Dendritic cell treated with granulocyte-macrophage colony-stimulating factor and Interleukin-4, amounts not matched to agents 40 ng/mL and 50 ng/mL, for 4 days (primary cell): ENCODE measurements at regions not wholly inside any gene's neighbourhood (a gene's known extent, or its start where the extent isn't known, plus 50 kb on each side); places are given as distances from the start of the nearest gene placed in this dataset.

ENCODE experiments used
- H3K27ac Mint-ChIP-seq: one replicate; pipeline ENCODE4 v1.8.0; 2022; ENCODE audit warnings: mild to moderate bottlenecking, mixed read lengths
- H3K27me3 Mint-ChIP-seq: one replicate; pipeline ENCODE4 v1.8.0; 2022; ENCODE audit warnings: mild to moderate bottlenecking, mixed read lengths
- H3K36me3 Mint-ChIP-seq: one replicate; pipeline ENCODE4 v1.8.0; 2022; ENCODE audit warnings: low read depth, mixed read lengths
- H3K4me1 Mint-ChIP-seq: one replicate; pipeline ENCODE4 v1.8.0; 2022; ENCODE audit warnings: low read depth, mixed read lengths
- H3K4me3 Mint-ChIP-seq: one replicate; pipeline ENCODE4 v1.8.0; 2022; ENCODE audit warnings: mild to moderate bottlenecking, moderate library complexity, mixed read lengths
- H3K9me3 Mint-ChIP-seq: one replicate; pipeline ENCODE4 v1.8.0; 2022; ENCODE audit warnings: mixed read lengths
- intact Hi-C: fragments of 100-400 bp; cut with micrococcal nuclease; formaldehyde crosslinking; loops from one replicate; pipeline ENCODE4 v1.15.0; 2022

DNA sequence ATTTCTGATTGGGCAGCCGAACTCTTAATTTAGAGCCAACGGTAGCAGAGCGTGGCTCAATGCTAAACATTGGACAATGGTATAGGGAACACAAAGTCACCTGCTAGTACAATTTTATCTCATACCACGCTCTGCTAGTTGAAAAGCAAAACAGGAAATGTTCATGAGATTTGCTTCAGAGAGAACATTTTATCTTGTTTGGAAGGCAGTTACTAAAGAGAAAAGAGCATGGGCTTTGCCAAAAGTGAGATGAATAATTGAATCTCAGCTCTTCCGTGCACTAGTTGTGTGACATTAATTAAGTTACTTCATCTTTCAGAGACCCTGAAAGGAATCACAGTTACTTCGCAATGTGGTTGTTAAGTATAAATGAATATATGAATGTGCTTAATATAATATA, 161.5 kb upstream of the FAM13C start:
- intact Hi-C loops = no loop called here
- no peaks in the 10 kb centered on the region for H3K27me3 Mint-ChIP-seq
- no peaks in the 10 kb centered on the region for H3K9me3 Mint-ChIP-seq
- no peak overlapping the region for H3K4me3 Mint-ChIP-seq
- no peaks in the 10 kb centered on the region for H3K36me3 Mint-ChIP-seq
- no peak overlapping the region for H3K27ac Mint-ChIP-seq
- no peaks in the 10 kb centered on the region for H3K4me1 Mint-ChIP-seq

DNA sequence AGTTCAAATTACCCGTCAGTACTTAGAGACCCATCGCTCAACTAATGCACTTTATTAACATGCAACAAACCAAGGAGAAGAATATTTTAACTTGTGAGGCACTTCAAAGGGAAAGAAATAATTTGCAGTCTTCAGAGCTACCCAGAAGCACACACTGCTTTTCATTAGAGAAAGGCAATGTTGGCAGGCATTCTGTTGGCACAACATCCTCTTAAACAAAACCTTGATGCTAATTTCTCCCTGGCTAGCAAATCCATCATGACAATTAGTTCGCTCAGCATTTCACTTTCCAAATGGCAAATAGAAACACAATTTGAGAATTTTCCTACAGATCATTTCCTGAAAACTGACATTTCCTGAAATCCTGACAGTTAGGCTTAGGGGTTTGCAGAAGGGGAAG, 155.6 kb upstream of the FAM13C start:
- intact Hi-C loops = no loop called here
- H3K36me3 Mint-ChIP-seq = no peaks in the 10 kb centered on the region
- no peaks in the 10 kb centered on the region for H3K4me1 Mint-ChIP-seq
- H3K9me3 Mint-ChIP-seq = no peaks in the 10 kb centered on the region
- no peak overlapping the region for H3K27ac Mint-ChIP-seq
- H3K4me3 Mint-ChIP-seq = no peak overlapping the region
- H3K27me3 Mint-ChIP-seq = no peaks in the 10 kb centered on the region

DNA sequence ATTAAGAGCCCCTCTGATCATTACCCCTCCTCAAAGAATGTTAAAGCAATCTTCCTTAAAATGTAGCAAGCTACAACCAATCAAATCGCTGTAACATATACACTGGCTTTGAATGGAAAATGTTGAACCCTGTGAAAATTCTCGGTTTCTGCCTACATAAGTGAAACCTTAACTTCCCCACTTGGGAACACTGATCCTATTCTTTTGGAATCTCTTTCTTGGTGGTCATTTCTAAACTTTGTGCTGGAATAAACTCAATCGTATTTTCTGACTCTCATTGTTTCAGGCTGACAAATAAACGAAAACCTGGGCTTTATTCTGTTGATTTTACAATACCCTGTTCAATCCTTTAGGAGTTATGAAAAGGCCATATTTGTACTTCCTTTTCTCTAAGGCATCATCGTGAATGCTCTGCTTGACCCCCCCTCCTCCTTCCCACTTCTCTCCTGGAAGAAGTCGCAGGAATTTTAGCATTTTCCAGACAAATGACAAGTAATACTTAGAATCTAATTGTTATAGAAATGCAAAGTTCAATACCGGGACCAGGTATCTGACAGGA, 155.1 kb upstream of the FAM13C start:
- intact Hi-C loops = no loop called here

DNA sequence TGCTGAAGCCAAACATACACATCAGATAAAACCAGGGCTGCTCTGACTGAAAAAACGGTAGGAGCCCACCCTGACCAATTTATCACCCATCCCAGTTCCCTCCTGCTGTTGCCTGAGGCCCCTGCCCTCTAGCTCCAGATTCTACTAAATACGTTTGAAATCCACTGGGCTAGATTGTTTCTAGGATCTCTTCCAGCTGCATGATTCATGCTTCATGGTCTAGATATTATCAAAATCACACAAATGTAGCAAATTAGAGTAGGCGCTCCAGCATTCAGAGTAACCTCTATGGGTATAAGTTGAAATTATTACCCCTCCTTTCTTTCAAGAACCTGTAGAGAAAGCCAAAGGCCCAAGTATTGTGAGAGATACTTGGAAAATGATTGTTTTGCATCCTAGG, 151.2 kb upstream of the FAM13C start:
- H3K27me3 Mint-ChIP-seq = no peaks in the 10 kb centered on the region
- no peaks in the 10 kb centered on the region for H3K9me3 Mint-ChIP-seq
- H3K4me1 Mint-ChIP-seq = no peaks in the 10 kb centered on the region
- no peak overlapping the region for H3K27ac Mint-ChIP-seq
- H3K4me3 Mint-ChIP-seq = no peak overlapping the region
- intact Hi-C loops = no loop called here
- no peaks in the 10 kb centered on the region for H3K36me3 Mint-ChIP-seq

More for the DNA sequence above, 155.1 kb upstream of the FAM13C start:
- H3K27me3 Mint-ChIP-seq = no peaks in the 10 kb centered on the region
- no peak overlapping the region for H3K4me3 Mint-ChIP-seq
- no peaks in the 10 kb centered on the region for H3K36me3 Mint-ChIP-seq
- no peaks in the 10 kb centered on the region for H3K9me3 Mint-ChIP-seq
- no peaks in the 10 kb centered on the region for H3K4me1 Mint-ChIP-seq
- H3K27ac Mint-ChIP-seq = no peak overlapping the region

DNA sequence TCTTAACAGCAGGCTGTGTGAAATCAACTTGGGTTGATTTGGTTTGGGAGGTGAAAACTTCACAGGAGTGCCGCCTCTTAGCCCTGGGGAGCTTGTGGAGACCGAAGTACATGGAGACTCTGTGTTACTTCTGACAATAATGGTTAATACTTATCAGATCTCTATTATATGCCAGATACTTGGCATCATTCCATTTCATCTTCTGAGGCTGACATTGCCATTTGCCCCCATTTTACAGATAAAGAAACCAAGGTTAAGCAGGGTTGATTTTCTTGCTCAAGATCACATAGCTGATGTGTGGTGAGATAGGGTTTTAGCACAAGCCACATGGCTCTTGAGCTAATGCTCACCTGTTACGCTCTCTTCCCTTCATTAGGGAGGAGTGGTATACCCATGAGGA, 150.6 kb upstream of the FAM13C start:
- Mint-ChIP-seq H3K9me3 (no peaks in the 10 kb centered on the region), H3K4me3 (no peak overlapping the region)

DNA sequence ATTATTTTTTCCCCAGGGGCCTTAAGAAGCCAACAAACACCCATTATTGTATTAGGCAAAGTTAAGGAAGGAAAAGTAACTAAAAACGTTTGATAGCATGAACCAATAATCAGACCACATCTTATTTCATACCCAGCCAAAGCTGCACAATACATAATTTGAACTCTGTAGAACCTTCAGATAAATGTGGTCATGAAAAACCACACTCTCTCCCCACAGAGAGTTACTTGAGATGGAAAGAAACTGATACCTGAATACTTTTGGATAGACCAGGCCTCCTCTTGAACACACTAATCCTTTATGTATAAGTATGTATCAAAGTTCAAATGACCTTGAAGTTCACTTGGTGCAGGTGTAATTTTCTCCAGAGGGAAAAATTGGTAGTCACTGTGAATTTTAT, 146.6 kb upstream of the FAM13C start:
- H3K4me3 Mint-ChIP-seq = no peak overlapping the region
- intact Hi-C loops = no loop called here
- no peaks in the 10 kb centered on the region for H3K9me3 Mint-ChIP-seq
- H3K27ac Mint-ChIP-seq = no peak overlapping the region
- no peaks in the 10 kb centered on the region for H3K4me1 Mint-ChIP-seq
- no peaks in the 10 kb centered on the region for H3K36me3 Mint-ChIP-seq
- no peaks in the 10 kb centered on the region for H3K27me3 Mint-ChIP-seq

More for the DNA sequence above, 150.6 kb upstream of the FAM13C start:
- no peaks in the 10 kb centered on the region for H3K27me3 Mint-ChIP-seq
- H3K27ac Mint-ChIP-seq = no peak overlapping the region
- H3K4me1 Mint-ChIP-seq = no peaks in the 10 kb centered on the region
- intact Hi-C loops = no loop called here
- no peaks in the 10 kb centered on the region for H3K36me3 Mint-ChIP-seq

DNA sequence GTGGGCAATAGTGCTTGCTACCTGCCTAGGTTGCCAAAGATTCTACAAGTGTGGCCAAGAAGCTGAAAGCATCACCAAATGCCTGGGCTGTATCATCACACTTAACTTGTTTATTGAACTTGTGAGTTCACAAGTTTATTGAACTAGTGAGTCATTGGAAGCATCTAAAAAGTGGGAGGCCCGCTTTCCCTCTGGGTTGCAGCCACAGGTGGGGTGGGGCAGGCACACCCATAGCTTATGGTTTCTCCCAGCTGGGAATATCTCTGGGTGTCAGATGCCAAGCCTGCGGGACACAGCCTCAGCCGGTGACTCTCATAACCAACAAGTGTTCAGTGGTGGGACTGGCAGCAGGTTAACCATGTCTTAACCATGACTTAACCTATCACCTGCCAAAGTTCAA, 145.9 kb upstream of the FAM13C start:
- Mint-ChIP-seq H3K9me3 (no peaks in the 10 kb centered on the region), H3K27ac (no peak overlapping the region), H3K4me3 (no peak overlapping the region), H3K27me3 (no peaks in the 10 kb centered on the region), H3K4me1 (no peaks in the 10 kb centered on the region), H3K36me3 (no peaks in the 10 kb centered on the region)
- intact Hi-C loops = no loop called here

DNA sequence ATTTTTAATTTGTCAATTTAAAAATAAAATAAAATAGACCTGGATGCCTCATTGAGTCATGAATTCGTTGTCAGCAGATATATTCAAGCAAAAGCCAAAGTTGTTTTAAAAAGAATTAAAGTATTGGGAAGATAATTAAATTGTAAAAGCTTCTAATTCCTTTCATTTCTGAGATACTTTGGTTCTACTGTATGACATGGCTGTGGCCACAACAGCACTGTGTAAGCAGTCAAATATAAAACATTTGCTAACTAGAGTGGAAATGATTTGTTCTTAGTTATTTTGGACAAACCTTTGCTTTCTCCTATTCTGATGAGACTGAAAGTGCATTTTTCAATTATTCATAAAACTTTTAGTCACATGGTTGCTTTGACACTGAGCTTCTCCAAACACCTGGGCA, 143.6 kb upstream of the FAM13C start:
- H3K27ac Mint-ChIP-seq = no peak overlapping the region
- H3K9me3 Mint-ChIP-seq = peaks cover 11% of the 10 kb centered on the region
- no peak overlapping the region for H3K4me3 Mint-ChIP-seq
- no peaks in the 10 kb centered on the region for H3K27me3 Mint-ChIP-seq
- no peaks in the 10 kb centered on the region for H3K36me3 Mint-ChIP-seq
- intact Hi-C loops = no loop called here
- H3K4me1 Mint-ChIP-seq = no peaks in the 10 kb centered on the region

DNA sequence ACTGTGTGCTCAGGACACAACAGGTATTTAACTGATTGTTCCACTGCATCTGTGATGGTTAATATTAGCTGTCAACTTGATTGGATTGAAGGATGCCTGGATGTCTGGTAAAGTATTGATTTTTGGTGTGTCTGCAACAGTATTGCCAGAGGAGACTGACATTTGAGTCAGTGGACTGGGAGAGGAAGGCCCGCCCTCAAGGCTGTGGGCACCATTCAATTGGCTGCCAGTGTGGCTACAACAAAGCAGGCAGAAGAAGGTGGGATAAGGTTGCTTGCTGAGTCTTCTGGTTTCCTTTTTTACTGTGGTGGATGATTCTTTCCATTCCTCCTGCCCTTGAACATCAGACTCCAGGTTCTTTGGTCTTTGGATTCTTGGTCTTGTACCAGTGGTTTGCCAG, 137.1 kb upstream of the FAM13C start:
- Mint-ChIP-seq H3K36me3 (no peaks in the 10 kb centered on the region), H3K27me3 (no peaks in the 10 kb centered on the region), H3K9me3 (peaks cover 53% of the 10 kb centered on the region), H3K4me1 (no peaks in the 10 kb centered on the region), H3K27ac (no peak overlapping the region), H3K4me3 (no peak overlapping the region)
- intact Hi-C loops = no loop called here

DNA sequence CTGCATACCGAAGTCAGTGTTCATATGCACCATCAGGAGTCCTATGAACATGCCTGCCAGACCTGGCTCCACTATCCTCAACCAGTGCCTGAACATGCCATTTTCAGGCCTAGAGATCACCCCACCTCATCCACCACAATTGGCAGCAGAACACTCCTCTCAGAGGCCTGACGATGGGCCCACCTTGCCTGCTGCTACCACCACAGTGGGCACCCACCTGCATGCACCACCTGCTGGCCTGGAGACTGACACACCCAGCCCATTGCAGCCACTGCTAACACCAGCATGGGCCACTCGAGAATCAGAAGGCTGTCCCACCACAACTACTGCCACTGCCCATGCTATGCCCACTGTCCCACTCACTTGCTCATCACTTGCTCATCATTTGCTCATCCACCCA, 130.7 kb upstream of the FAM13C start:
- Mint-ChIP-seq H3K27ac (no peak overlapping the region), H3K9me3 (peaks cover 57% of the 10 kb centered on the region), H3K4me1 (no peaks in the 10 kb centered on the region), H3K4me3 (no peak overlapping the region), H3K36me3 (no peaks in the 10 kb centered on the region), H3K27me3 (no peaks in the 10 kb centered on the region)
- intact Hi-C loops = no loop called here

DNA sequence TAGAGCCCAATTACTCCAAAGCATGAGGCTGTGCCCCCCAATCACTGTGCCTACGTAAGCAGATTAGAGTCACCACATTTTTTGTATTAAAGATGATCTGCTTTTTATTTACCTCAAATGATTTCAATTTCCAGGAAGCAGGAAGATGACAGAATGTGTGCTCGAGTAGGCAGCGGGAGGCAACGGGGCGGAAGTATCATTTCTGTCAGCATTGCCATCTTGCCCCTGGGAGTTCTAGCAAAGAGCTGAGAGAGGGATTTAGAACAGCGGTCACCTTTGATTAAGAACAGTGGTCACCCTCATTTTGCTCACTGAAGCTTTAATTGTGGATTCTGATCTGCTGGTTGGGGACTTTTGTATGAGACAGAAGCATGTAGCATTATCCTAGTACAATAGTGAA, 117.1 kb upstream of the FAM13C start:
- Mint-ChIP-seq H3K36me3 (no peaks in the 10 kb centered on the region), H3K9me3 (peaks cover 14% of the 10 kb centered on the region), H3K27ac (no peak overlapping the region), H3K4me1 (no peaks in the 10 kb centered on the region), H3K27me3 (no peaks in the 10 kb centered on the region), H3K4me3 (no peak overlapping the region)
- intact Hi-C loops = no loop called here

DNA sequence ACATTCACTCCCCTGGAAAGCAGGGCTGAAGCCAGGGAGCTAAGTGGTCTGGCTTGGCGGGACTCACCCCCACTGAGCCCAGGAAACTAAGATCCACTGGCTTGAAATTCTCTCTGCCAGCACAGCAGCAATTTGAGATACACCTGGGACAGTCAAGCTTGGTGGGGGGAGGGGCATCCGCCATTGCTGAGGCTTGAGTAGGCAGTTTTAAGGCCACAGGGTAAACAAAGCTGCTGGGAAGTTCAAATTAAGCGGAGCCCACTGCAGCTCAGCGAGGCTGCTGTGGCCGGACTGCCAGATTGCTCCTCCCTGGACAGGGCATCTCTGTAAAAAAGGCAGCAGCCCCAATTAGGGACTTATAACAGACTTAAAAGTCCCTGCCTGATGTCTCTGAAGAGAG, 108.2 kb upstream of the FAM13C start:
- intact Hi-C loops = no loop called here
- H3K4me3 Mint-ChIP-seq = no peak overlapping the region
- H3K27me3 Mint-ChIP-seq = no peaks in the 10 kb centered on the region
- no peaks in the 10 kb centered on the region for H3K4me1 Mint-ChIP-seq
- H3K36me3 Mint-ChIP-seq = no peaks in the 10 kb centered on the region
- H3K27ac Mint-ChIP-seq = no peak overlapping the region
- peaks cover 45% of the 10 kb centered on the region for H3K9me3 Mint-ChIP-seq

DNA sequence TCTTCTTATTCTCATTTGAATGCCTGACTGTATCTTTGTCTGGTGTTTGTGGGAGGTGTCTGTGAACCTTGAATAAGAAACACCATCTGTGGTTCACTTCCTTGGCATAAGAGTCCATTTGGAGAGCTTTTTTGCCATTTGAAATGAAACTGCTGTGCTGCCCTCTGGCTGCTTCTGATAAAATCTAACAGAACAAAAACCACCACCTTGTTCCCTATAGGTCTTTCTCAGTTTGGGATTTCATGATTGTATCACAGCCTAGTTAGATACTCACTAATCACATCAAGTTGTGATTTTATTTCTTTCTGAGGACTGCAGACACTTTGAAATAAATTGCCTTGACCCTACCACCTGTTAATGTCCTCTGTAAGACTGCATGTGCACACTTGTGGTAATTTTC, 102.7 kb upstream of the FAM13C start:
- H3K36me3 Mint-ChIP-seq = no peaks in the 10 kb centered on the region
- H3K9me3 Mint-ChIP-seq = peaks cover 8% of the 10 kb centered on the region
- no peaks in the 10 kb centered on the region for H3K4me1 Mint-ChIP-seq
- no peak overlapping the region for H3K4me3 Mint-ChIP-seq
- no peak overlapping the region for H3K27ac Mint-ChIP-seq
- no peaks in the 10 kb centered on the region for H3K27me3 Mint-ChIP-seq
- intact Hi-C loops = no loop called here

DNA sequence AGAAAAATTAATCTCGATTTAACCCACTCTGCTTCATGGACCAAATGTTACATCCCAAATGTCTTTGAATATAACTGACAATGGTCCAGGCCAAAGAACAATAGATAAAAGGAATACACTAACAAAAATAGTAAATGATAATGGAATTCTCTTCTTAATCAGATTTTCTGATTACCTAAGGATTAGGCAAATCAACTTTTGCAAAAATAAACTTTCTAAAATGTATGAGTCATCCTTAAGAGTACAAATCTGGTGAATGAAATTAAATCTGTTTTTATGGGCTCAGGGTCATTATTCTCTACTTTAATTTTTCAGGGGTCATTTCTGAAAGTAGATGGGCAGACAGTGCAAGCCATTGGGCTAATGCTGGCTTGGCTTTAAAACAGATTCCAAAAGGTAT, 102.1 kb upstream of the FAM13C start:
- no peaks in the 10 kb centered on the region for H3K36me3 Mint-ChIP-seq
- no peak overlapping the region for H3K27ac Mint-ChIP-seq
- H3K4me1 Mint-ChIP-seq = no peaks in the 10 kb centered on the region
- intact Hi-C loops = no loop called here
- H3K9me3 Mint-ChIP-seq = peaks cover 8% of the 10 kb centered on the region
- no peak overlapping the region for H3K4me3 Mint-ChIP-seq
- no peaks in the 10 kb centered on the region for H3K27me3 Mint-ChIP-seq

DNA sequence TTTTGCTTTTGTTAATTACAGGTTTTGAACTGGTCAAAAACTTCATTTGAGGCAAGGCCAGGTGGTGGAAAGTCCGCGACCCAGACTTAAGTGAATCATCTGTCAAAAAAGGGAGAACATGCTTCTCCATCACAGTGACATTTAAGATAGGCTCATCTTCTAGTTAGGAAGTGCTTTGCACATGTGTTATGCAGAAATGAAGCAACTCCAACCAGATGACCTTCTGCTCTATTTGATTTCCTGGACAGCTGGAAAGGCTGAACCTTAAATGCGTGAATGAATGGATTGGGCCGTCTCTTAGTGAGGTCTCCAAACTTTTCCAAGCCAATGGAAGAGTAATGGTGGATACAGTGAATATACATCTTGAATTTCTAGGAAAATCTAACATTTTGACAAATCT, 101.6 kb upstream of the FAM13C start:
- intact Hi-C loops = no loop called here
- Mint-ChIP-seq H3K27ac (no peak overlapping the region), H3K4me1 (no peaks in the 10 kb centered on the region), H3K36me3 (no peaks in the 10 kb centered on the region), H3K9me3 (peaks cover 8% of the 10 kb centered on the region), H3K27me3 (no peaks in the 10 kb centered on the region), H3K4me3 (no peak overlapping the region)
